Pancreas (tissue), 10 donors: ENCODE measurements at regions not wholly inside any gene's neighbourhood (a gene's known extent, or its start where the extent isn't known, plus 50 kb on each side); places are given as distances from the start of the nearest gene placed in this dataset.

Experiments used
- ATAC-seq, 4 donors: fragments of 200-7000 bp; cut with Tn5 transposase; one replicate each; pipeline versions ENCODE4 v1.8.0 to v1.9.1; 2020; ENCODE audit warnings: mild to moderate bottlenecking in 4 of 4, moderate library complexity in 4 of 4
- DNase-seq, 6 donors: peaks; one replicate each; pipeline ENCODE4 v3.0.0-alpha.2; 2020
- FAIRE-seq: peaks from 2 replicates; lab custom pipeline; 2012; peaks lifted over from hg19 to GRCh38; lab: Jason Lieb, UNC
- H3K27ac ChIP-seq, 4 donors: fragments of 200-600 bp; sonication (generic); 1 replicate in 3 of 4; 2 replicates in 1 of 4; pipeline versions ENCODE4 v1.5.0 to v1.8.0; 2020
- H3K27me3 ChIP-seq, 4 donors: fragments of 200-600 bp; one replicate each; pipeline ENCODE4 v1.8.0; 2021
- H3K36me3 ChIP-seq, 3 donors: fragments of 200-600 bp; sonication (generic) in 1 of 3; one replicate each; pipeline versions ENCODE4 v1.5.0 to v1.8.0; 2020 to 2021
- H3K4me1 ChIP-seq, 3 donors: fragments of 200-600 bp; one replicate each; pipeline ENCODE4 v1.8.0; 2021
- H3K4me3 ChIP-seq, 4 donors: fragments of 200-600 bp; sonication (generic) in 2 of 4; one replicate each; pipeline versions ENCODE4 v1.5.0 to v1.8.0; 2020 to 2021
- H3K9me3 ChIP-seq, 4 donors: fragments of 200-600 bp; one replicate each; pipeline ENCODE4 v1.8.0; 2021
- CTCF ChIP-seq, 4 donors: fragments of 200-600 bp; sonication (generic) in 3 of 4; IDR thresholded peaks; one replicate each; pipeline versions ENCODE4 v1.5.0 to v1.8.0; 2021; ENCODE audit warnings: antibody characterized with exemption in 4 of 4
- WGBS, 2 donors: extraction: QIAGEN DNeasy Blood & Tissue Kit; methylation state at CpG; one replicate each; pipeline ENCODE4 v1.1.7; 2013; 5-methylcytosine and 5-hydroxymethylcytosine counted together
- intact Hi-C, 3 donors: fragments of 100-400 bp; cut with DNase I; formaldehyde crosslinking; loops; one replicate each; pipeline versions ENCODE4 v1.11.1 to v1.14.2; 2022
- donor health status: healthy with polysubstance abuse.
- donor health status: DM: no; HTN: no; CAD: no; lungs with moderate emphysema.
- donor health status: DM: no; HTN: no; CAD: no.
- donor health status: control.
- donor health status: control.
- donor health status: Bipolar disorder and iron deficiency.
- donor health status: DM: yes; HTN: yes; CAD: no.
- donor health status: DM: no; HTN: no; CAD: no.
- donor health status: DM: no; HTN: no; CAD: no.
- donor health status: DM: yes; HTN: yes; CAD: no.

- Histone ChIP-seq H3K4me3 (no peak overlapping the region), H3K27ac (no peak overlapping the region), H3K9me3 (no peaks in the 10 kb centered on the region), H3K4me1 (no peaks in the 10 kb centered on the region), H3K36me3 (no peaks in the 10 kb centered on the region), H3K27me3 (no peaks in the 10 kb centered on the region)
- WGBS, 2 donors = 48 to 55% methylated on average over 2 of the region's 2 CpGs
- intact Hi-C loops = no loop called here
- TF ChIP-seq CTCF (IDR thresholded peaks at IDR 0.05) = no peak
- DNase-seq (no peak), FAIRE-seq (no peak), ATAC-seq (no peak)
Observed at GRCh38 chr21:20779321-20779720, 218.9 kb upstream of the NCAM2 start.

GRCh38 chr21:20783611-20784010, 214.6 kb upstream of the NCAM2 start:
- 72 to 86% methylated on average over 5 of the region's 5 CpGs for WGBS, 2 donors
- no peak for TF ChIP-seq CTCF (IDR thresholded peaks at IDR 0.05)
- no peak for FAIRE-seq

GRCh38 chr21:20789729-20790500, 208.3 kb upstream of the NCAM2 start:
- no peak overlapping the region for H3K4me3 ChIP-seq
- FAIRE-seq = no peak
- intact Hi-C loops = no loop called here
- DNase-seq = no peak
- H3K27ac ChIP-seq = no peak overlapping the region
- no peak for ATAC-seq
- no peak for TF ChIP-seq CTCF (IDR thresholded peaks at IDR 0.05)
- H3K4me1 ChIP-seq = no peaks in the 10 kb centered on the region
- no peaks in the 10 kb centered on the region for H3K36me3 ChIP-seq
- no peaks in the 10 kb centered on the region for H3K27me3 ChIP-seq
- 38 to 42% methylated on average over 2 of the region's 2 CpGs for WGBS, 2 donors
- no peaks in the 10 kb centered on the region for H3K9me3 ChIP-seq

More at GRCh38 chr21:20783611-20784010, 214.6 kb upstream of the NCAM2 start:
- Histone ChIP-seq H3K4me3 (no peak overlapping the region), H3K9me3 (no peaks in the 10 kb centered on the region), H3K4me1 (no peaks in the 10 kb centered on the region), H3K27ac (no peak overlapping the region), H3K27me3 (no peaks in the 10 kb centered on the region), H3K36me3 (no peaks in the 10 kb centered on the region)
- DNase-seq (no peak), ATAC-seq (no peak)
- intact Hi-C loops = no loop called here

- no peak overlapping the region for H3K4me3 ChIP-seq
- intact Hi-C loops = no loop called here
- no peak for DNase-seq
- no peak overlapping the region for H3K27ac ChIP-seq
- TF ChIP-seq CTCF (IDR thresholded peaks at IDR 0.05) = no peak
- ATAC-seq = no peak
- 75 to 86% methylated on average over 3 of the region's 3 CpGs for WGBS, 2 donors
- H3K36me3 ChIP-seq = no peaks in the 10 kb centered on the region
- FAIRE-seq = no peak
- H3K9me3 ChIP-seq = no peaks in the 10 kb centered on the region
- no peaks in the 10 kb centered on the region for H3K4me1 ChIP-seq
- H3K27me3 ChIP-seq = no peaks in the 10 kb centered on the region
Observed at GRCh38 chr21:20800106-20800505, 198.1 kb upstream of the NCAM2 start.

- FAIRE-seq = no peak
- no peak overlapping the region for H3K27ac ChIP-seq
- intact Hi-C loops = no loop called here
- H3K36me3 ChIP-seq = no peaks in the 10 kb centered on the region
- H3K9me3 ChIP-seq = no peaks in the 10 kb centered on the region
- ATAC-seq = no peak
- no peaks in the 10 kb centered on the region for H3K27me3 ChIP-seq
- TF ChIP-seq CTCF (IDR thresholded peaks at IDR 0.05) = no peak
- no peak for DNase-seq
- no peak overlapping the region for H3K4me3 ChIP-seq
- WGBS, 2 donors = 63 to 76% methylated on average over 4 of the region's 4 CpGs
- H3K4me1 ChIP-seq = no peaks in the 10 kb centered on the region
Observed at GRCh38 chr21:20802201-20802600, 196.0 kb upstream of the NCAM2 start.
